ENCODE measurements at regions not wholly inside any gene's neighbourhood (a gene's known extent, or its start where the extent isn't known, plus 50 kb on each side); places are given as distances from the start of the nearest gene placed in this dataset.

GRCh38 chr20:12763406-12763805 lies 245.4 kb upstream of the SPTLC3 start:
- DNase-seq = no peak

GRCh38 chr20:12764053-12764452 lies 244.7 kb upstream of the SPTLC3 start:
- DNase-seq = no peak

GRCh38 chr20:12764851-12765250 lies 243.9 kb upstream of the SPTLC3 start:
- no peak for DNase-seq

- no peak for DNase-seq
Observed at GRCh38 chr20:12773936-12774335, 234.8 kb upstream of the SPTLC3 start.

- DNase-seq = no peak
Observed at GRCh38 chr20:12775041-12775440, 233.7 kb upstream of the SPTLC3 start.

- no peak for DNase-seq
Observed at GRCh38 chr20:12777016-12777415, 231.8 kb upstream of the SPTLC3 start.

GRCh38 chr20:12786276-12786675 lies 222.5 kb upstream of the SPTLC3 start:
- no peak for DNase-seq

GRCh38 chr20:12788632-12789299 lies 220.0 kb upstream of the SPTLC3 start:
- no peak for DNase-seq

GRCh38 chr20:12790859-12791258 lies 217.9 kb upstream of the SPTLC3 start:
- no peak for DNase-seq

- no peak for DNase-seq
Observed at GRCh38 chr20:12798286-12798685, 210.5 kb upstream of the SPTLC3 start.

GRCh38 chr20:12808006-12808567 lies 200.7 kb upstream of the SPTLC3 start:
- DNase-seq = no peak

GRCh38 chr20:12815231-12815768 lies 193.5 kb upstream of the SPTLC3 start:
- no peak for DNase-seq

GRCh38 chr20:12815778-12816408 lies 192.9 kb upstream of the SPTLC3 start:
- DNase-seq = no peak

- no peak for DNase-seq
Observed at GRCh38 chr20:12821249-12821648, 187.5 kb upstream of the SPTLC3 start.

- DNase-seq = no peak
Observed at GRCh38 chr20:12823734-12824133, 185.0 kb upstream of the SPTLC3 start.

GRCh38 chr20:12824328-12825225 lies 184.2 kb upstream of the SPTLC3 start:
- no peak for DNase-seq

- DNase-seq = no peak
Observed at GRCh38 chr20:12825226-12825595, 183.6 kb upstream of the SPTLC3 start.

GRCh38 chr20:12827816-12828385 lies 180.9 kb upstream of the SPTLC3 start:
- no peak for DNase-seq

GRCh38 chr20:12829170-12829569 lies 179.6 kb upstream of the SPTLC3 start:
- DNase-seq = no peak

- no peak for DNase-seq
Observed at GRCh38 chr20:12833861-12834260, 174.9 kb upstream of the SPTLC3 start.

GRCh38 chr20:12835999-12836398 lies 172.8 kb upstream of the SPTLC3 start:
- DNase-seq = no peak

GRCh38 chr20:12837646-12838045 lies 171.1 kb upstream of the SPTLC3 start:
- DNase-seq = no peak

All from T-helper 1 cell (primary cell).